ENCODE measurements at regions not wholly inside any gene's neighbourhood (a gene's known extent, or its start where the extent isn't known, plus 50 kb on each side); places are given as distances from the start of the nearest gene placed in this dataset.
A peak's percentile ranks its signal among the peaks of the same experiment; 100 is the strongest.

DNA sequence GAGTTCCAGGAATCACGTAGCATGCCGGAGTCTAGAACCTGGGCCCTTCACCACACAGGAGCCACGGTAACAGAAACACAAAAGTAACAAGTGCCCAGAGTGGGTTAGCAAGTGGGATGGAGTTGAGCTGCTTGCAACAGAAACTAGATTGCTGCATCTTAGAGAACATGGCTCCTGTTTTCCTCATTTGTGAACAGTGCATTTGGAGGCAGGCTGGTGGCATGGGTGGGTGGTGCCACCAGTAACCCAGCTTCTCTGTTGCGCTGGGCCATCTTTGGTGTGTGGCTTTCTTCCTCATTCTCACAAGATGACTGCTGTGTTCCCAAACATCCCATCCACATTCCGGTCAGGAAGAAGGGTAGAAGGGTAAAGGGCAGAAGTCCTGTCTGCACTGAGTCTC is 95.5 kb downstream of the KATNIP start:
- Histone ChIP-seq H3K9me3 (no peaks in the 10 kb centered on the region), H3K27me3 (no peaks in the 10 kb centered on the region), H3K4me3 (no peak overlapping the region), H3K27ac (no peak overlapping the region), H3K4me1 (peaks cover 0 to 7% (median 0%) of the 10 kb centered on the region in 12 donors), H3K36me3 (peaks cover 0 to 11% (median 0%) of the 10 kb centered on the region in 9 donors)
- intact Hi-C loops (cut with DNase I), result loop anchor here in 4 of 10 donors (10.0 kb wide), 3 partner anchors 219 to 419 kb away; partner anchors contain the start of gene GSG1L (in 2 of the 4)
- 96 to 100% (median 98%) methylated on average over 5 of the region's 5 CpGs for WGBS, 4 donors
- no peak for TF ChIP-seq POLR2A (IDR thresholded peaks at IDR 0.05)
- TF ChIP-seq, protein P1, sequence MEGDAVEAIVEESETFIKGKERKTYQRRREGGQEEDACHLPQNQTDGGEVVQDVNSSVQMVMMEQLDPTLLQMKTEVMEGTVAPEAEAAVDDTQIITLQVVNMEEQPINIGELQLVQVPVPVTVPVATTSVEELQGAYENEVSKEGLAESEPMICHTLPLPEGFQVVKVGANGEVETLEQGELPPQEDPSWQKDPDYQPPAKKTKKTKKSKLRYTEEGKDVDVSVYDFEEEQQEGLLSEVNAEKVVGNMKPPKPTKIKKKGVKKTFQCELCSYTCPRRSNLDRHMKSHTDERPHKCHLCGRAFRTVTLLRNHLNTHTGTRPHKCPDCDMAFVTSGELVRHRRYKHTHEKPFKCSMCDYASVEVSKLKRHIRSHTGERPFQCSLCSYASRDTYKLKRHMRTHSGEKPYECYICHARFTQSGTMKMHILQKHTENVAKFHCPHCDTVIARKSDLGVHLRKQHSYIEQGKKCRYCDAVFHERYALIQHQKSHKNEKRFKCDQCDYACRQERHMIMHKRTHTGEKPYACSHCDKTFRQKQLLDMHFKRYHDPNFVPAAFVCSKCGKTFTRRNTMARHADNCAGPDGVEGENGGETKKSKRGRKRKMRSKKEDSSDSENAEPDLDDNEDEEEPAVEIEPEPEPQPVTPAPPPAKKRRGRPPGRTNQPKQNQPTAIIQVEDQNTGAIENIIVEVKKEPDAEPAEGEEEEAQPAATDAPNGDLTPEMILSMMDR (IDR thresholded peaks at IDR 0.05), result no peak
- no peak for DNase-seq
- no peak for ATAC-seq

DNA sequence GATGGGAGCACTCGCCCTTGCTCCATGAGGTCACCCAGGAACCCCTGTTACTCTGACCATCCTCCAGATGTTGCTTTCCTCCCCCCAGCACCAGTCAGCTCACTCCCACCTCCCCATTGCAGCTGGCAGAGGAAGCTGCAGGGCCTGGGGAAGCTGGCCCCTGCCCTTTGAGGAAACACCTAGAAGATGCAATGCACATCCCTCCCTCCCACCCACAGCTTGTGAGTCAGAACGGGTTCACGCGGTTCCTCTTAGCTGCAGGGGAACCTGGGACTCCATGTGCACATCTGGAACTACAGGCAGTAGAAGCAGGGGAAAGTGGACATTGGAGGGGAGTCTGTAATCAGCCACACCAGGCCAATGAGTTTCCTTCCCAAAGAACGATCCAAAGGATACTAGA is 96.9 kb downstream of the KATNIP start:
- no peak for DNase-seq
- Histone ChIP-seq H3K27me3 (no peaks in the 10 kb centered on the region), H3K9me3 (no peaks in the 10 kb centered on the region), H3K27ac (no peak overlapping the region), H3K36me3 (peaks cover 0 to 16% (median 0%) of the 10 kb centered on the region in 9 donors), H3K4me3 (no peak overlapping the region), H3K4me1 (peaks cover 0 to 11% (median 0%) of the 10 kb centered on the region in 12 donors)
- no peak for ATAC-seq
- 63 to 75% (median 65%) methylated on average over 5 of the region's 5 CpGs for WGBS, 4 donors
- intact Hi-C loops (cut with DNase I), result loop anchor here in 4 of 10 donors (10.0 kb wide), 3 partner anchors 218 to 418 kb away; partner anchors contain the start of gene GSG1L (in 2 of the 4)
- TF ChIP-seq, protein P1 (IDR thresholded peaks at IDR 0.05), result no peak
- TF ChIP-seq POLR2A (IDR thresholded peaks at IDR 0.05), result no peak

DNA sequence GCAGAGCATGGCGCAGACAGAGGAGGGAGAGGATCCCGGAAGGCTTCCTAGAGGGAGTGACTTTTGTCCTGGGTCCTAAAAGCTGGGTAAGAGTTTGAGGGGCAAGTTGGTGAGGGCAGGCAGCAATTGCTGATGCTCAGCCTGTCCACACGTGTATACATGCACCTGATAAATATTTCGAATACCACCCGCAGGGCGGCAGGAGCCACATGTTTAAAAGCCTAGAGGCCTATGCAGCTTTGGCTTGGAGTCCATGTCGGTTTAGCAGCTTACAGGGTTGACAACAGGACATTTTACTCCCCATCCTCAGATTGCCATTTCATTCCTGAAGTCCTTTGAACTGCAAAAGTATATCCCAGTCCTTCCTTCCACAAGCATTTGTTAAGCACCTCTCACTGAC is 99.1 kb downstream of the KATNIP start:
- H3K27me3 ChIP-seq, result no peaks in the 10 kb centered on the region
- no peak overlapping the region for H3K27ac ChIP-seq
- no peaks in the 10 kb centered on the region for H3K9me3 ChIP-seq
- H3K4me3 ChIP-seq, result no peak overlapping the region
- 92 to 98% (median 95%) methylated on average over 7 of the region's 7 CpGs for WGBS, 4 donors
- TF ChIP-seq, protein P1 (IDR thresholded peaks at IDR 0.05), result no peak
- TF ChIP-seq POLR2A (IDR thresholded peaks at IDR 0.05), result no peak
- DNase-seq (no peak), ATAC-seq (no peak)
- peaks cover 0 to 11% (median 0%) of the 10 kb centered on the region in 12 donors for H3K4me1 ChIP-seq
- H3K36me3 ChIP-seq, result peaks cover 0 to 18% (median 0%) of the 10 kb centered on the region in 9 donors
- intact Hi-C loops (cut with DNase I), result loop anchor here in 4 of 10 donors (10.0 kb wide), 3 partner anchors 216 to 416 kb away; partner anchors contain the start of gene GSG1L (in 2 of the 4)

DNA sequence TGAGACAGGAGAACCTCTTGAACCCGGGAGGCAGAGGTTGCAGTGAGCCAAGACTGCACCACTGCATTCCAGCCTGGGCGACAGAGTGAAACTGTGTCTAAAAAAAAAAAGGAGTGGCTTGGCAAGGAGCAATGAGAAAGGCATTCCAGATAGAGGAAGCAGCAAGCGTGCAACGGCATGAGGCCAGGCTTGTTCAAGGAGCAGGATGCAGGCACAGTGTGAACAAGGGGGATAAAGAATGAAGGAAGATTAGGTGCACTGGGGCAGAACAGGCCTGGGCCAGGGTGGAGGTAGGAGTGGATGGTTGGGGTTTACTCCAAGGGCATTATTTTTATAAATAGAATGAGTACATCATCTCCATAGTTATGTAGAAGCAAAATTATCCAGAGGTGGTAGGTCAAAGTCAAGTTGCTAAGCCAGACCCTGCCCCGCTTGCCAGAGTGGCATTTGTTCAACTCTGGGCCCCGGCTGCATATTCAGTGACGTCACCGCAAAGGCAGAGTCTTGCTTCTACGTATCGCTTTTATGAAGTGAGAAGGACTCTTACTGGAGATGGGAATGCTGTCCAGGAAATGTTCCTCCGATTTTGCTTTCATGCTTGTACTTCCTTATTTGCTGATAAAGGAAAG is 100.2 kb downstream of the KATNIP start:
- DNase-seq, result peak in 3 of 5 donors; percentile 14 to 42 (median 41)
- intact Hi-C loops (cut with DNase I), result no loop called here

More for the DNA sequence above, 100.2 kb downstream of the KATNIP start:
- no peaks in the 10 kb centered on the region for H3K27me3 ChIP-seq
- TF ChIP-seq POLR2A (IDR thresholded peaks at IDR 0.05), result no peak
- TF ChIP-seq, protein P1 (IDR thresholded peaks at IDR 0.05), result no peak
- peaks cover 0 to 18% (median 5%) of the 10 kb centered on the region in 9 donors for H3K36me3 ChIP-seq
- 35 to 51% (median 47%) methylated on average over 11 of the region's 11 CpGs for WGBS, 4 donors
- peaks cover 0 to 11% (median 0%) of the 10 kb centered on the region in 12 donors for H3K4me1 ChIP-seq
- peak; percentile 55 to 78 (median 66) for ATAC-seq
- H3K4me3 ChIP-seq, result no peak overlapping the region
- no peaks in the 10 kb centered on the region for H3K9me3 ChIP-seq
- H3K27ac ChIP-seq, result no peak overlapping the region

Data from heart left ventricle (tissue), 16 donors.